ENCODE measurements at regions not wholly inside any gene's neighbourhood (a gene's known extent, or its start where the extent isn't known, plus 50 kb on each side); places are given as distances from the start of the nearest gene placed in this dataset.

DNA sequence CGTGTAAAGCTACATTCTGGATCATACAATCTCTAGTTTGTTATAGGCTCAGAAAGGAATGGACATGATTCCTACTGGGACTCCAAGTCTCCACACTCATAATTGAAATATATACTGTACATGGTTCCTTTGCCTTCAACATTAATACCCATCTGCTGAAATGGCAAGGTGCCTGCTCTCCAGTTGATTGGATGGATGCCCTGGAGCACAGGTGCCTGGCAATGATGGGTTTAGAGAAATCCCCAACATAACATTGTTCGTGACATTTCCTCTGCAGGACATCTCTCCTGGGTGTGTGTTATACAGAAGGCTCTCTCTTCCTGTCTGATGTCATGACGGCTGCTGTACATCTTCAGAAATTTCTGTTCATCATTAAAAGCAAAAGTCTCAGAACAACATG is 449.7 kb upstream of the CWC22 start:
- in situ Hi-C loops (cut with MboI; ENCODE audit: low pct_unique_long_range_greater_than_20kb, low sequenced_read_pairs, unreplicated experiment), result no loop called here
- DNase-seq (ENCODE audit: low spot score), result no peak
- TF ChIP-seq, protein P1, sequence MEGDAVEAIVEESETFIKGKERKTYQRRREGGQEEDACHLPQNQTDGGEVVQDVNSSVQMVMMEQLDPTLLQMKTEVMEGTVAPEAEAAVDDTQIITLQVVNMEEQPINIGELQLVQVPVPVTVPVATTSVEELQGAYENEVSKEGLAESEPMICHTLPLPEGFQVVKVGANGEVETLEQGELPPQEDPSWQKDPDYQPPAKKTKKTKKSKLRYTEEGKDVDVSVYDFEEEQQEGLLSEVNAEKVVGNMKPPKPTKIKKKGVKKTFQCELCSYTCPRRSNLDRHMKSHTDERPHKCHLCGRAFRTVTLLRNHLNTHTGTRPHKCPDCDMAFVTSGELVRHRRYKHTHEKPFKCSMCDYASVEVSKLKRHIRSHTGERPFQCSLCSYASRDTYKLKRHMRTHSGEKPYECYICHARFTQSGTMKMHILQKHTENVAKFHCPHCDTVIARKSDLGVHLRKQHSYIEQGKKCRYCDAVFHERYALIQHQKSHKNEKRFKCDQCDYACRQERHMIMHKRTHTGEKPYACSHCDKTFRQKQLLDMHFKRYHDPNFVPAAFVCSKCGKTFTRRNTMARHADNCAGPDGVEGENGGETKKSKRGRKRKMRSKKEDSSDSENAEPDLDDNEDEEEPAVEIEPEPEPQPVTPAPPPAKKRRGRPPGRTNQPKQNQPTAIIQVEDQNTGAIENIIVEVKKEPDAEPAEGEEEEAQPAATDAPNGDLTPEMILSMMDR (IDR thresholded peaks at IDR 0.05; ENCODE audit: extremely low read depth, insufficient read depth, missing control alignments), result no peak

DNA sequence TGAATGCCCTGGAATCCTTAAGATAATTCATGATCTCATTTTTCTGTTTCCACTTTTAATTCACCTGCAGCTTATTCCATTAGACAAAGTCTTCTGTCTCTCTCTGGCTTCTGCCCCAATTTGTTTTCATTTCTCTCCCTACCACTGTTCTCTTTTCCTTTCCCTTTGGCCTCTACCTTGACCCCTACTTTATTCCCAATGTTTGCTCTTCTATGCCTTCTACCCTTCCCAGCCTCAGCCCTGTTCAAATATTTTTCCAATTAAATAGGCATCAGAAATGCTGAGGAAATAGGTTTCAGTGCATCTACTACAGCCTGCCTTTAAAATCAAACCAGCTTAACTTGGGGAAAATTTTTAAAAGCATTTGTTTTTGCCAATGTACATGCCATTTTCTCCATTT is 443.7 kb upstream of the CWC22 start:
- in situ Hi-C loops (cut with MboI; ENCODE audit: low pct_unique_long_range_greater_than_20kb, low sequenced_read_pairs, unreplicated experiment), result no loop called here
- DNase-seq (ENCODE audit: low spot score), result no peak
- TF ChIP-seq, protein P1 (IDR thresholded peaks at IDR 0.05; ENCODE audit: extremely low read depth, insufficient read depth, missing control alignments), result no peak

DNA sequence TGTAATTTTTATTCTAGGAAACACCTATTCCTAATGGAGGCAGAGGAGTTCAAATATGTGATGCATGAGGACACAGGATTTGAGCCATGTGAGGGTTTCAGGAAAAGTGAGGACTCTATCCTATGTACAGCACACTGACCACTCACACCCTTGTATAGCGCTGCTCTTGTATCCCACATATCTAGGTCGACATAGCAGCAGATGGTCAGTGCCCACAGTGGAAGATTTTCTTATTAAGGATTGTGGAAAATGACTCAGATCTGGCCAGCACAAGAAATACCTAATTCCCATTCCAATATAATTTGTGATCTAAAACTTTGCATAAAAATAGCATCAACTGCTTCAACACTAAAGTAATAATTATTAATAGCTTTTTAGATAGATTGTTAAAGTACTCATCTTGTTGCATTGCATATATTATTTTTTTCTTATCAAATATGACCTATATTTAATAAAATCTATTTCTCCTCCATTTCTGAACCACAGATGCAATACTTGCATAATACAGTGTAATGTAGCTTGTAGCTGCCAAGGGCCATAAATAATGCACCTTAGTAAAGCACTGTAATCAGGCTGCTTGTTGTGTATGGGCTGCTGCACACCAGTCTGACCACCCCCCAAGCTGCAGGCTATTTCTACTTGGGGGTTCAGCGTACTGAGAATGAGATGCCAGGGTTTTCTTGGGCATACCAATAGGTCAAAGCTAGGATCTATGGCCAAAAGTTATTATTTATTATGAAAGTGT is 442.2 kb upstream of the CWC22 start:
- TF ChIP-seq, protein P1 (IDR thresholded peaks at IDR 0.05; ENCODE audit: extremely low read depth, insufficient read depth, missing control alignments), result no peak
- DNase-seq (ENCODE audit: low spot score), result no peak
- in situ Hi-C loops (cut with MboI; ENCODE audit: low pct_unique_long_range_greater_than_20kb, low sequenced_read_pairs, unreplicated experiment), result no loop called here

DNA sequence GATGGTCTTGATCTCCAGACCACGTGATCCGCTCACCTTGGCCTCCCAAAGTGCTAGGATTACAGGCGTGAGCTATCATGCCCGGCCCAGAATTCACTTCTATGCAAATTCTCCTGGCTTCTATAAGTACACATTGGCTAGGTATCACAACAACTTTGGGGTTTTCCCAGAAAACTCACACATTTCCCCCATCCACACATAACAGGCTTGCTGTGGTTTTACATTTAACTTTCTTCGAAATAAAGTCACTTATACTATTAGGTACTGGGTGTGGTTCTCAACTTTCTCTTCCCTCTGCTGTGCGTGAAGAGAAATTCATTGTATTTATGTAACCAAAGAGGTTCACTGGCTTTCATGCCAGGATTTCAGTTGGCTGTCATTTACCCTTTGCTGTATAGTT is 439.4 kb upstream of the CWC22 start:
- TF ChIP-seq, protein P1 (IDR thresholded peaks at IDR 0.05; ENCODE audit: extremely low read depth, insufficient read depth, missing control alignments), result no peak
- in situ Hi-C loops (cut with MboI; ENCODE audit: low pct_unique_long_range_greater_than_20kb, low sequenced_read_pairs, unreplicated experiment), result no loop called here
- no peak for DNase-seq (ENCODE audit: low spot score)

DNA sequence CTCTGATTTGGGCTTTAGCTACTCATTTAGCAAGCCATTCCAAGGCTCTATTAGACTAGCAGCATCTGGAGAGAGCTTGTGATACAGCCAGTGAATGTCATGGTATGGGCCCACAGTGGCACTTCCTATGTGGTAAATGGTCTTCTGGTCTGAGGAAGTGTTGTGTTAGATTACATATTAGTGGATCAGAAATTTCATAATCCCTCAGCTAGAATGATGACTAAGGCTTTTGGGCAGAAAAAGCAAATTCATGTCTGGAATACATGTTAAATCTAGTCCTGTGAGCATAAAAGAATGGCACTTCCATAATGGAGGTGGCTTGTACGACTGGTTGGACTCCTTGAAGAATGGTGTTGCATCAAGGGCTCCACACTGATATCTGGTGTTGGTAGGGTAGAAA is 436.8 kb upstream of the CWC22 start:
- in situ Hi-C loops (cut with MboI; ENCODE audit: low pct_unique_long_range_greater_than_20kb, low sequenced_read_pairs, unreplicated experiment), result no loop called here
- TF ChIP-seq, protein P1 (IDR thresholded peaks at IDR 0.05; ENCODE audit: extremely low read depth, insufficient read depth, missing control alignments), result no peak
- no peak for DNase-seq (ENCODE audit: low spot score)

DNA sequence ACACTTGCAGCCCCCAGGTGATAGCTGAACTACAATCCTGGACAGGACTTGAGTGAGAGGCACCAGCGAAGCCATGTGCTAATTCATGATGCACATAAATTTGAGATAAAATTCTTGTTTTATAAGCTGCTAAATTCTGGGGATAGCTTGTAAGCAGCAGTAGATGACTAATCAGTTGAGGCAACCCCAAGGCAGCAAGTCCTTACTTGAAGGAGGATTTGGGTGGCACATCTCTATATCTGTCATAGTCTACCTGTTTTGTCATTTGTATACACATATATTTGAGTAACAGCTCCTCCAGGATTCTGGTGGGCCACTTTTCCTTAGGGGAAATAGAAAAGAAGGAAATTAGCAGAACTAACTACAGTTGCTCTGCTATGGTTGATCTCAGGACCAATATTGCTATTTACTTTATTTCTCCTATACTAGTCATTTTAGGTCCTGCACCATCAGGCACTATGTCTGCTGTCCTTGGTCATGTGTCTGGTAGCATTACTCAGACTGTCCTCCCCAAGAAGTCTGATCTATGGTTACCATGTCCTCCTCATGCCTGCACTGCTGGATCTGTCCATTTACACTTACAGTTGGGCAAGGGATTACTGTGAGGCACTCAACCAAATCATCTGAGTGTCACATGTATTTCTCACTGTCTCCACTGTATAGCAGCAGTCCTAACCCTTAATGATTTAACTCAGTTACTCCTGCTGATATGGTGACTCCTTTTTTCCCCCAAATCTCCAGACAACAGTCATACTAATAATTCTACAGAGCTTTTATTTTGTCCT is 436.0 kb upstream of the CWC22 start:
- DNase-seq (ENCODE audit: low spot score), result no peak
- in situ Hi-C loops (cut with MboI; ENCODE audit: low pct_unique_long_range_greater_than_20kb, low sequenced_read_pairs, unreplicated experiment), result no loop called here
- TF ChIP-seq, protein P1 (IDR thresholded peaks at IDR 0.05; ENCODE audit: extremely low read depth, insufficient read depth, missing control alignments), result no peak
